PC-9 (cell line): ENCODE measurements at regions not wholly inside any gene's neighbourhood (a gene's known extent, or its start where the extent isn't known, plus 50 kb on each side); places are given as distances from the start of the nearest gene placed in this dataset.

Source experiments
- BruUV-seq: library from RNA; stranded (reverse); fragments of 400-500 nt; replicated peaks from 2 replicates; lab custom pipeline; 2021; lab: Mats Ljungman, UMichigan
- CTCF ChIA-PET: fragments of 300-600 bp; sonication (Branson Sonifier 250); formaldehyde crosslinking; loops from one replicate; lab custom pipeline; 2022; ENCODE audit warnings: antibody characterized with exemption; lab: Charles Lee
- POLR2A ChIA-PET: fragments of 300-600 bp; sonication (Branson Sonifier 250); formaldehyde crosslinking; loops from one replicate; lab custom pipeline; 2022; ENCODE audit warnings: antibody characterized with exemption; ENCODE audit not compliant: unreplicated experiment; lab: Charles Lee
- DNase-seq, 2 experiments: peaks; one replicate each; pipeline versions ENCODE4 v3.0.0 to v3.0.0-alpha.2; 2015 to 2022; ENCODE audit warnings: mixed read lengths in 1 of 2
- H2AFZ ChIP-seq: fragments of 200-600 bp; sonication (generic); 2 replicates; pipeline ENCODE4 v1.8.1; 2017; ENCODE audit warnings: antibody characterized with exemption
- H3F3A ChIP-seq: fragments of 200-600 bp; sonication (generic); 2 replicates; pipeline ENCODE4 v1.8.1; 2017; ENCODE audit warnings: antibody characterized with exemption, mild to moderate bottlenecking, low read depth; ENCODE audit not compliant: insufficient read depth
- H3K27ac ChIP-seq: fragments of 200-600 bp; sonication (generic); 2 replicates; pipeline ENCODE4 v1.6.1; 2016; ENCODE audit warnings: mixed run types
- H3K27me3 ChIP-seq: fragments of 200-600 bp; sonication (generic); 2 replicates; pipeline ENCODE4 v1.6.1; 2016; ENCODE audit warnings: low read depth, mixed run types; ENCODE audit not compliant: insufficient read depth
- H3K36me3 ChIP-seq: fragments of 200-600 bp; sonication (generic); 2 replicates; pipeline ENCODE4 v1.6.1; 2016; ENCODE audit warnings: low read depth, mixed run types
- H3K4me1 ChIP-seq: fragments of 200-600 bp; sonication (generic); replicated peaks from 2 replicates; pipeline ENCODE4 v1.6.1; 2016; ENCODE audit warnings: mixed run types; ENCODE audit not compliant: insufficient read depth
- H3K4me2 ChIP-seq: fragments of 200-600 bp; sonication (generic); 2 replicates; pipeline ENCODE4 v1.6.1; 2017; ENCODE audit warnings: mixed run types
- H3K4me3 ChIP-seq: fragments of 200-600 bp; sonication (generic); 2 replicates; pipeline ENCODE4 v1.6.1; 2016; ENCODE audit warnings: mixed run types
- H3K79me2 ChIP-seq: fragments of 200-600 bp; sonication (generic); 2 replicates; pipeline ENCODE4 v1.6.1; 2017; ENCODE audit warnings: low read depth, mixed run types
- H3K9me2 ChIP-seq: fragments of 200-600 bp; sonication (generic); 2 replicates; pipeline ENCODE4 v1.8.1; 2017; ENCODE audit warnings: mild to moderate bottlenecking; ENCODE audit not compliant: insufficient read depth
- H3K9me3 ChIP-seq: fragments of 200-600 bp; sonication (generic); 2 replicates; pipeline ENCODE4 v1.8.1; 2016; ENCODE audit warnings: low read depth; ENCODE audit not compliant: insufficient read depth
- H4K20me1 ChIP-seq: fragments of 200-600 bp; sonication (generic); 2 replicates; pipeline ENCODE4 v1.8.1; 2017; ENCODE audit not compliant: insufficient read depth
- CTCF ChIP-seq: fragments of 200-600 bp; sonication (generic); conservative IDR thresholded peaks from 2 replicates; pipeline ENCODE4 v1.6.1; 2017; ENCODE audit warnings: mixed run types, antibody characterized with exemption, mild to moderate bottlenecking, moderate library complexity
- EZH2 ChIP-seq: fragments of 200-600 bp; sonication (generic); IDR thresholded peaks from 2 replicates; pipeline ENCODE4 v1.8.0; 2017; ENCODE audit warnings: antibody characterized with exemption, low read depth
- intact Hi-C: fragments of 100-400 bp; cut with micrococcal nuclease; formaldehyde crosslinking; loops from one replicate; pipeline ENCODE4 v1.10.0; 2022; ENCODE audit not compliant: unreplicated experiment

- Histone ChIP-seq H3K4me3 (no peak overlapping the region), H3K79me2 (no peaks in the 10 kb centered on the region), H3K27ac (no peak overlapping the region), H3K36me3 (no peaks in the 10 kb centered on the region), H3K9me3 (no peaks in the 10 kb centered on the region), H2AFZ (no peak overlapping the region), H3F3A (no peaks in the 10 kb centered on the region), H3K4me2 (no peak overlapping the region), H3K9me2 (no peaks in the 10 kb centered on the region), H3K4me1 (no peaks in the 10 kb centered on the region), H3K27me3 (no peaks in the 10 kb centered on the region), H4K20me1 (no peaks in the 10 kb centered on the region)
- ChIA-PET CTCF (no interaction called here), POLR2A (no interaction called here)
- TF ChIP-seq EZH2 (no peak), CTCF (no peak)
- intact Hi-C loops: no loop called here
- no peak for DNase-seq
- BruUV-seq: no TSS peak
Observed at GRCh38 chr3:28758115-28758514, 409.5 kb upstream of the AZI2 start.

- DNase-seq: no peak
- Histone ChIP-seq H2AFZ (no peak overlapping the region), H4K20me1 (no peaks in the 10 kb centered on the region), H3K27ac (no peak overlapping the region), H3K4me3 (no peak overlapping the region), H3K4me2 (no peak overlapping the region), H3F3A (no peaks in the 10 kb centered on the region), H3K79me2 (no peaks in the 10 kb centered on the region), H3K27me3 (no peaks in the 10 kb centered on the region), H3K9me3 (no peaks in the 10 kb centered on the region), H3K36me3 (no peaks in the 10 kb centered on the region), H3K4me1 (no peaks in the 10 kb centered on the region), H3K9me2 (no peaks in the 10 kb centered on the region)
- intact Hi-C loops: no loop called here
- CTCF ChIA-PET: no interaction called here
- no TSS peak for BruUV-seq
- POLR2A ChIA-PET: no interaction called here
- no peak for TF ChIP-seq CTCF
- no peak for TF ChIP-seq EZH2
Observed at GRCh38 chr3:28761375-28761774, 412.8 kb upstream of the AZI2 start.

GRCh38 chr3:28765194-28765593 lies 416.6 kb upstream of the AZI2 start:
- Histone ChIP-seq H3K4me1 (no peaks in the 10 kb centered on the region), H3K79me2 (no peaks in the 10 kb centered on the region), H3K4me3 (no peak overlapping the region), H3K27me3 (no peaks in the 10 kb centered on the region), H3K9me2 (no peaks in the 10 kb centered on the region), H4K20me1 (no peaks in the 10 kb centered on the region), H3K4me2 (no peak overlapping the region), H3K27ac (no peak overlapping the region), H3K9me3 (no peaks in the 10 kb centered on the region), H3K36me3 (no peaks in the 10 kb centered on the region), H3F3A (no peaks in the 10 kb centered on the region), H2AFZ (no peak overlapping the region)
- BruUV-seq: no TSS peak
- DNase-seq: no peak
- no peak for TF ChIP-seq CTCF
- no peak for TF ChIP-seq EZH2
- POLR2A ChIA-PET: no interaction called here
- intact Hi-C loops: no loop called here
- CTCF ChIA-PET: no interaction called here
